ENCODE measurements at regions not wholly inside any gene's neighbourhood (a gene's known extent, or its start where the extent isn't known, plus 50 kb on each side); places are given as distances from the start of the nearest gene placed in this dataset.

- Mint-ChIP-seq H3K27ac (no peak overlapping the region), H3K9me3 (no peaks in the 10 kb centered on the region), H3K4me1 (no peaks in the 10 kb centered on the region), H3K36me3 (no peaks in the 10 kb centered on the region), H3K27me3 (ENCODE audit: low read depth in 3 of 3) (peaks cover 4 to 18% (median 4%) of the 10 kb centered on the region in 3 donors), H3K4me3 (no peak overlapping the region)
- H3K27ac ChIP-seq (ENCODE audit: low read depth in 1 of 2, low read length in 2 of 2), result no peak overlapping the region
- no peaks in the 10 kb centered on the region for H3K36me3 ChIP-seq (replicated peaks in 1 of 2; ENCODE audit: control insufficient read depth in 1 of 2, insufficient read depth in 2 of 2, low read length in 2 of 2)
- H3K4me2 ChIP-seq (replicated peaks; ENCODE audit: extremely low read depth, low read length, poor library complexity, severe bottlenecking), result no peak overlapping the region
- H3K4me1 ChIP-seq (ENCODE audit: control insufficient read depth in 1 of 2, insufficient read depth in 2 of 2, low read length in 2 of 2), result no peaks in the 10 kb centered on the region
- no peak for TF ChIP-seq CTCF (IDR thresholded peaks at IDR 0.05)
- no peaks in the 10 kb centered on the region for H3K79me2 ChIP-seq (ENCODE audit: insufficient read depth, low read length)
- H2AFZ ChIP-seq (ENCODE audit: insufficient read depth, low read depth, low read length, poor library complexity, severe bottlenecking), result no peak overlapping the region
- DNase-seq, result no peak
- H3K4me3 ChIP-seq (replicated peaks in 1 of 3; ENCODE audit: low read depth in 2 of 3, low read length in 3 of 3), result no peak overlapping the region
- no peaks in the 10 kb centered on the region for H3K9me3 ChIP-seq (replicated peaks in 1 of 2; ENCODE audit: control insufficient read depth in 1 of 2, insufficient read depth in 1 of 2, low read length in 2 of 2)
- 88% methylated on average over 4 of the region's 6 CpGs for WGBS (ENCODE audit: insufficient coverage)
- intact Hi-C loops (cut with micrococcal nuclease), result no loop called here
- no peak overlapping the region for H3K9ac ChIP-seq (ENCODE audit: insufficient read depth, low read length, poor library complexity, severe bottlenecking)
- no peaks in the 10 kb centered on the region for H4K20me1 ChIP-seq (ENCODE audit: insufficient read depth, low read length)
- no peaks in the 10 kb centered on the region for H3K27me3 ChIP-seq (ENCODE audit: control insufficient read depth in 2 of 2, insufficient read depth in 2 of 2, low read length in 2 of 2)
These were observed 78.4 kb downstream of the BOD1 start for GRCh38 chr5:173538018-173538417.

GRCh38 chr5:173537228-173537627, 79.2 kb downstream of the BOD1 start:
- H3K36me3 ChIP-seq (replicated peaks in 1 of 2; ENCODE audit: control insufficient read depth in 1 of 2, insufficient read depth in 2 of 2, low read length in 2 of 2), result no peaks in the 10 kb centered on the region
- no peaks in the 10 kb centered on the region for H3K4me1 ChIP-seq (ENCODE audit: control insufficient read depth in 1 of 2, insufficient read depth in 2 of 2, low read length in 2 of 2)
- H3K4me3 Mint-ChIP-seq, result no peak overlapping the region
- H3K27me3 ChIP-seq (ENCODE audit: control insufficient read depth in 2 of 2, insufficient read depth in 2 of 2, low read length in 2 of 2), result no peaks in the 10 kb centered on the region
- H3K4me3 ChIP-seq (replicated peaks in 1 of 3; ENCODE audit: low read depth in 2 of 3, low read length in 3 of 3), result no peak overlapping the region
- H3K27ac ChIP-seq (ENCODE audit: low read depth in 1 of 2, low read length in 2 of 2), result no peak overlapping the region
- no peaks in the 10 kb centered on the region for H3K36me3 Mint-ChIP-seq
- H3K4me2 ChIP-seq (replicated peaks; ENCODE audit: extremely low read depth, low read length, poor library complexity, severe bottlenecking), result no peak overlapping the region
- no peak for DNase-seq
- no peak for TF ChIP-seq CTCF (IDR thresholded peaks at IDR 0.05)
- intact Hi-C loops (cut with micrococcal nuclease), result no loop called here
- H3K27ac Mint-ChIP-seq, result no peak overlapping the region
- H2AFZ ChIP-seq (ENCODE audit: insufficient read depth, low read depth, low read length, poor library complexity, severe bottlenecking), result no peak overlapping the region
- no peaks in the 10 kb centered on the region for H4K20me1 ChIP-seq (ENCODE audit: insufficient read depth, low read length)
- no peak overlapping the region for H3K9ac ChIP-seq (ENCODE audit: insufficient read depth, low read length, poor library complexity, severe bottlenecking)
- H3K9me3 ChIP-seq (replicated peaks in 1 of 2; ENCODE audit: control insufficient read depth in 1 of 2, insufficient read depth in 1 of 2, low read length in 2 of 2), result no peaks in the 10 kb centered on the region
- no peaks in the 10 kb centered on the region for H3K9me3 Mint-ChIP-seq
- peaks cover 4 to 18% (median 4%) of the 10 kb centered on the region in 3 donors for H3K27me3 Mint-ChIP-seq (ENCODE audit: low read depth in 3 of 3)
- 100% methylated on average over 1 of the region's 5 CpGs for WGBS (ENCODE audit: insufficient coverage)
- H3K79me2 ChIP-seq (ENCODE audit: insufficient read depth, low read length), result no peaks in the 10 kb centered on the region
- H3K4me1 Mint-ChIP-seq, result no peaks in the 10 kb centered on the region
